Omental fat pad (tissue), 3 donors: ENCODE measurements at regions not wholly inside any gene's neighbourhood (a gene's known extent, or its start where the extent isn't known, plus 50 kb on each side); places are given as distances from the start of the nearest gene placed in this dataset.

Experiments
- ATAC-seq: fragments of 150-250 bp; one replicate; pipeline ENCODE4 v1.9.1; 2016; ENCODE audit warnings: mild to moderate bottlenecking, moderate library complexity; ENCODE audit not compliant: low FRiP score
- DNase-seq: peaks from one replicate; pipeline ENCODE4 v3.0.0-alpha.2; 2019; ENCODE audit warnings: low spot score
- CTCF ChIP-seq, 3 donors: fragments of 450-650 bp; IDR thresholded peaks; one replicate each; pipeline ENCODE4 v1.5.1; 2016 to 2017; ENCODE audit warnings: antibody characterized with exemption in 3 of 3, mild to moderate bottlenecking in 3 of 3, moderate library complexity in 2 of 3

DNA sequence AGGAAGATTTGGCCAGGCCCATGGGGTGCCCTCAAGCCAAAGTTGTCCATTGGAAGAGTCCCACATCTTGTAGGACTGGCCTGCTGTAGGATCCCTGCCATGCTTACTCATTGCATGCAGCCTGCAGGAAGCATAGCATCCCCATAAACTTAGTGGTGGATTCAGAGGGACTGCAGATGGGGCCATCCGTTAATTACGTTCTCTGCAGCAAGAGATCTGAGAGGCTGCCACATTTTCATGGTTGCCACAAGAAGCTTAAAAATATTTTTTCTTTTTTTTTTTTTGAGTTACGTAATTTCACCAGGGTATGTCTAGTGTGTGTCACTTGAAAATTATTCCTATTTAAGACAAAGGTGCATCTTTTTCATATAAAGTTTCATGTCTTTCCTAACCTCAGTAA is 329.7 kb upstream of the USP24 start:
- ATAC-seq, result no peak
- DNase-seq, result no peak
- TF ChIP-seq CTCF (IDR thresholded peaks at IDR 0.05), result no peak

DNA sequence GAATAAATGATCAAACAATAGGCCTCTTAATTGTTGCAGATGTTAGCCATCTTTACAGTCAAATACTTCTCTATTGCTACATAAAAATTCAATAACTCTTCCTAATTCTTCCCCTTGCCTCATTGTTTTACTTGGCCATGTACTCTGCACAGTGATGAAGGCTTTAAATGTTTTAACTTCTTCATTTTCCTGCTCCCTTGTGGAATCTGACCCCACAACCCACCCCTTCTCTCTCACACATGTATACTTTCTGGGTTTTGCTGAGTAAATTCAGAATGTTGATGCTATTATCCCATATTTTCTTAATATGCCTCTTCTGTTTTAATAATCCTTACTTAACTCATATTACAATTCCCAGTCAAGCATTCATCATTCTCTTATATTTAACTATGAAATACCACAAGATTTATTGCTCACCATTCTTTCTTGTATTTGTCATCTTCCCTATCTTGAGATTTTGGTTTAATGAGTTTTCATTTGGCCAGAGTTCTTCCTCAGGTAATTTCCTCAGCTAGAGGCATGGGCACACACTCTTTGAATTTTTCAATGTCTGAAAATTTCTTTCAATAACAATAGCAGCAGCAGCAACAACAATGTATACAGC is 327.8 kb upstream of the USP24 start:
- ATAC-seq (no peak), DNase-seq (no peak)
- no peak for TF ChIP-seq CTCF (IDR thresholded peaks at IDR 0.05)

- DNase-seq (no peak), ATAC-seq (no peak)
- no peak for TF ChIP-seq CTCF (IDR thresholded peaks at IDR 0.05)
Measured at GRCh38 chr1:55541296-55541695, 326.1 kb upstream of the USP24 start.

DNA sequence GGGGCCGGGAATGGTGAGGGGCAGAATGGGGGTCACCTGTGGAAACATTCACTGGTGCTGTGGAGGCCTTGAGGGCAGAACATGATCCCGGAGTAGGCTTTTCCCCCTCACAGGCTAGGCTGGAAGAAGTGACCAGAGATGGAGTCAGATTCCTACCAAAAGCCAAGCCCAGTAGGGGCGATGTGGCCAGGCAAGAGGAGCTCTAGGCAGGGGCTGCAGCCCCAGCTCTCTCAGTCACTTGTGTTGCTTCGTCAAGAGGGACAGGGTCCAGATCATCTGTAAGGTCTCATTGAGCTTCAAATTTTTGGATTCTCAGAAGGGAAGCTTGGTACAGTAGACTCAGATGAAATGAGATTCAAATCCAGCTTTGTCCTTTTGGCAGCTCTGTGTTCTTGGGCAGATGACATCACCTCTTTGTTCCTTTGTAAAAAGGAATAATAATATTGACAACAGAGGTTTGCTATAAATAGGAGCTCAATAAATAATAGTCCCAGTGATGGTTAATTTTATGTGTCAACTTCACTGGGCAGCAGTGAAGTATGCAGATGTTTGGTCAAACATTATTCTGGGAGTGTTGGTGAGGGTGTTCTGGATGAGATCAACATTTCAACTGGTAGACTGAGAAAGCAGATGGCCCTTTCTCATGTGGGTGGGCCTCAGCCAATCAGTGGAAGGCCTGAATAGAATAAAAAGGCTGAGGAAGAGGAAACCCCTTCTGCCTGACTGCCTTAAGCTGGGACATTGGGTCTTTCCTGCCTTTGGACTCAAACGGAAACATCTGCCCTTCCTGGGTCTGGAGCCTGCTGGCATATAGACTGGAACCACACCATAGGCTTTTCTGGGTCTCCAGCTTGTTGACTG is 324.7 kb upstream of the USP24 start:
- ATAC-seq (no peak), DNase-seq (no peak)
- TF ChIP-seq CTCF (IDR thresholded peaks at IDR 0.05), result no peak

DNA sequence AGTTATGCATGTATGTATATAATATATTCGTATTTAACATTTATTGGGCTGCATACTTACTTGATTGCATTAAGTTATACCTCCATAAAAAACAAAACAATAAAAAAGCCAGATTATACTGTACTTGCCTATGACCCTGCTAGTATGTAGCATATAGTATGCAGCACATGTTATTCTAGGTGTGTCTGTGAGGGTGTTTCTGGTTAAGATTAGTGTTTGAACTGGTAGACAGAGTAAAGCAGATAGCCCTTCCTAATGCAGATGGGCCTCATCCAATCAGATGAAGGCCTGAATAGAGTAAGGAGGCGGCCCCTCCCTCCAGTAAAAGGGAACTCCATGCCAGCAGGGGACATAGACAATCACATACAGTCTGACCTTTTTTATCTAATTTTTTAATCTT is 323.3 kb upstream of the USP24 start:
- ATAC-seq, result no peak
- no peak for TF ChIP-seq CTCF (IDR thresholded peaks at IDR 0.05)
- DNase-seq, result no peak

- no peak for TF ChIP-seq CTCF (IDR thresholded peaks at IDR 0.05)
- DNase-seq (no peak), ATAC-seq (no peak)
Measured at GRCh38 chr1:55536545-55536865, 321.3 kb upstream of the USP24 start.
